HepG2 (cell line): ENCODE measurements at regions not wholly inside any gene's neighbourhood (a gene's known extent, or its start where the extent isn't known, plus 50 kb on each side); places are given as distances from the start of the nearest gene placed in this dataset.
A peak's percentile ranks its signal among the peaks of the same experiment; 100 is the strongest.

Experiments
- ATAC-seq: fragments of 200-7000 bp; cut with Tn5 transposase; 3 replicates; pipeline ENCODE4 v1.9.1; 2020; ENCODE audit warnings: mild to moderate bottlenecking, moderate library complexity
- BruUV-seq: library from RNA; stranded (reverse); fragments of 400-500 nt; replicated peaks from 2 replicates; lab custom pipeline; 2021; lab: Mats Ljungman, UMichigan
- CTCF ChIA-PET: fragments of 300-600 bp; formaldehyde crosslinking; extraction: SDS; loops from one replicate; lab custom pipeline; 2021; ENCODE audit warnings: low total read pairs, inconsistent platforms, low intra/inter-chr PET ratio; lab: Yijun Ruan, JAX
- POLR2A ChIA-PET: fragments of 350-600 bp; sonication (Branson Sonifier 250); formaldehyde crosslinking; loops from one replicate; lab custom pipeline; 2020; ENCODE audit warnings: antibody characterized with exemption, inconsistent platforms; lab: Yijun Ruan, JAX
- DNase-seq: peaks from one replicate; pipeline ENCODE4 v3.0.0-alpha.2; 2015; ENCODE audit warnings: low spot score
- FAIRE-seq: peaks from 3 replicates; lab custom pipeline; 2011; peaks lifted over from hg19 to GRCh38; lab: Jason Lieb, UNC
- H2AFZ ChIP-seq: one replicate; pipeline ENCODE4 v1.6.1; 2011; ENCODE audit warnings: low read length, inconsistent platforms
- H3K27ac ChIP-seq: fragments of 300-600 bp; 3 replicates; pipeline ENCODE4 v1.8.0; 2011; ENCODE audit warnings: mixed run types, mild to moderate bottlenecking, mixed read lengths, low read length, inconsistent platforms; ENCODE audit not compliant: insufficient read depth; ENCODE audit errors: extremely low read length
- H3K27me3 ChIP-seq, 2 experiments: fragments of 200-600 bp in 1 of 2; 2 replicates in 1 of 2; 3 replicates in 1 of 2; pipeline versions ENCODE4 v1.6.0 to v1.8.0; 2011; ENCODE audit warnings: low read length in 2 of 2, mild to moderate bottlenecking in 2 of 2, moderate library complexity in 2 of 2, inconsistent platforms in 1 of 2; ENCODE audit not compliant: insufficient read depth in 2 of 2, control insufficient read depth in 1 of 2
- H3K36me3 ChIP-seq, 2 experiments: fragments of 200-600 bp in 1 of 2; replicated peaks in 1 of 2; 2 replicates in 1 of 2; 3 replicates in 1 of 2; pipeline versions ENCODE4 v1.5.1 to v1.8.0; 2011; ENCODE audit warnings: low read length in 2 of 2, inconsistent platforms in 1 of 2; ENCODE audit not compliant: insufficient read depth in 2 of 2, control insufficient read depth in 1 of 2
- H3K4me1 ChIP-seq: 2 replicates; pipeline ENCODE4 v1.5.1; 2012; ENCODE audit warnings: low read length, inconsistent platforms; ENCODE audit not compliant: insufficient read depth
- H3K4me2 ChIP-seq: 2 replicates; pipeline ENCODE4 v1.6.0; 2011; ENCODE audit warnings: low read depth, low read length, inconsistent platforms
- H3K4me3 ChIP-seq, 3 experiments: fragments of 200-600 bp in 1 of 3; sonication (generic), shearing (Covaris generic) in 1 of 3; replicated peaks in 1 of 3; 2 replicates each; pipeline ENCODE4 v1.5.1; 2011 to 2016; ENCODE audit warnings: low read length in 3 of 3, inconsistent platforms in 2 of 3, low read depth in 2 of 3, mild to moderate bottlenecking in 2 of 3, control low read depth in 1 of 3, mixed read lengths in 1 of 3; ENCODE audit not compliant: insufficient read depth in 1 of 3
- H3K79me2 ChIP-seq: one replicate; pipeline ENCODE4 v1.6.1; 2011; ENCODE audit warnings: low read length, inconsistent platforms; ENCODE audit not compliant: insufficient read depth
- H3K9ac ChIP-seq: 2 replicates; pipeline ENCODE4 v1.6.0; 2011; ENCODE audit warnings: mild to moderate bottlenecking, low read depth, low read length, inconsistent platforms; ENCODE audit not compliant: insufficient read depth
- H3K9me3 ChIP-seq: 2 replicates; pipeline ENCODE4 v1.5.1; 2012; ENCODE audit warnings: mild to moderate bottlenecking, low read length
- H4K20me1 ChIP-seq: 2 replicates; pipeline ENCODE4 v1.6.0; 2011; ENCODE audit warnings: inconsistent platforms, mild to moderate bottlenecking, low read length, moderate library complexity; ENCODE audit not compliant: insufficient read depth
- GFI1 ChIP-seq: sonication (generic); formaldehyde crosslinking; IDR thresholded peaks from 2 replicates; pipeline ENCODE4 v1.5.0; 2020; ENCODE audit warnings: missing genetic modification reagents, mild to moderate bottlenecking, borderline replicate concordance
- HDAC1 ChIP-seq: sonication (generic); formaldehyde crosslinking; IDR thresholded peaks from 2 replicates; pipeline ENCODE4 v1.5.1; 2020; ENCODE audit warnings: mild to moderate bottlenecking, missing genetic modification reagents
- HNRNPLL ChIP-seq: fragments of 200-400 bp; formaldehyde crosslinking; IDR thresholded peaks from 2 replicates; pipeline ENCODE4 v1.6.1; 2017; ENCODE audit warnings: mild to moderate bottlenecking, low read depth, low read length; ENCODE audit not compliant: poor library complexity, severe bottlenecking
- KLF11 ChIP-seq: IDR thresholded peaks from 2 replicates; pipeline ENCODE4 v1.6.1; 2016; ENCODE audit warnings: missing compliant biosample characterization
- NFATC3 ChIP-seq: sonication (generic); formaldehyde crosslinking; IDR thresholded peaks from 2 replicates; pipeline ENCODE4 v1.5.1; 2020; ENCODE audit warnings: mild to moderate bottlenecking, missing genetic modification reagents
- NFKB2 ChIP-seq: sonication (generic); formaldehyde crosslinking; IDR thresholded peaks from 2 replicates; pipeline ENCODE4 v1.4.0; 2020; ENCODE audit warnings: missing genetic modification reagents, borderline replicate concordance
- RARA ChIP-seq: IDR thresholded peaks from 2 replicates; pipeline ENCODE4 v1.6.1; 2016; ENCODE audit warnings: missing genetic modification reagents, missing compliant biosample characterization
- SIN3B ChIP-seq: fragments of 150-350 bp; IDR thresholded peaks from 2 replicates; pipeline ENCODE4 v1.6.1; 2014; ENCODE audit warnings: low read length
- SRSF9 ChIP-seq: fragments of 200-400 bp; formaldehyde crosslinking; IDR thresholded peaks from 2 replicates; pipeline ENCODE4 v1.6.1; 2018; ENCODE audit warnings: borderline replicate concordance, mild to moderate bottlenecking, low read depth, low read length; ENCODE audit not compliant: insufficient read depth, poor library complexity, severe bottlenecking
- WGBS: methylation state at CpG from one replicate; pipeline ENCODE4 v1.1.6; 2017; ENCODE audit warnings: low lambda C conversion rate; 5-methylcytosine and 5-hydroxymethylcytosine counted together
- in situ Hi-C: cut with HindIII; loops from 2 replicates; pipeline ENCODE4 v1.10.0; 2017; ENCODE audit warnings: low pct_unique_long_range_greater_than_20kb; ENCODE audit not compliant: extremely low pct_ligation_motif_present
- intact Hi-C: fragments of 100-400 bp; cut with micrococcal nuclease; formaldehyde crosslinking; loops from one replicate; pipeline ENCODE4 v1.10.0; 2022; ENCODE audit not compliant: unreplicated experiment
- TF ChIP-seq, protein P1 (sequence below): sonication (generic); formaldehyde crosslinking; IDR thresholded peaks from 2 replicates; pipeline ENCODE4 v1.5.0; 2020; ENCODE audit warnings: mild to moderate bottlenecking, missing genetic modification reagents, borderline replicate concordance
- TF ChIP-seq, protein P2 (sequence below): sonication (generic); formaldehyde crosslinking; IDR thresholded peaks from 2 replicates; pipeline ENCODE4 v1.9.0; 2022; ENCODE audit warnings: low read depth, missing genetic modification reagents

DNA sequence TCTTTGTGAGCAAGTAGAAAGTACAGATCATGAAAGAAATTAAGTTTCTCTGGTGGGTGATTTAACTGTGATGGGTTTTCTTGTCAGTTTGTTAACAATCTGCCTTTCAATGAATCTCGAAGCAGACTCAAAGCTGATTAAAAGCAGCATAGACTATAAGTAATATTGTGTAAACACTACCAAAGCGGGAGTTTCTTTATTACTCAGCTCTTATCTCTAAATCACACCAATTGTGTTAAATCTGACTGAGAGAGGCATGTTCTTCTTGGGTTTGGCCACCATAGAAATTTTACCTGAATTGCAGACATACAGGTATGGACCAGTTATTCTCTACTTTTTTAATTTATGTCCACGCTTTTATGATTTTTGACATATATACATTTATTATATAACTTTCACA is 65.2 kb downstream of the DKK1 start:
- no TSS peak for BruUV-seq
- no peak overlapping the region for H2AFZ ChIP-seq
- H4K20me1 ChIP-seq: no peaks in the 10 kb centered on the region
- TF ChIP-seq GFI1 (CRISPR knock-in tag) (0 out of 2 replicates have a peak, but pooled peaks have one; percentile 23), RARA (CRISPR knock-in tag) (no peak)
- no peak overlapping the region for H3K4me3 ChIP-seq
- in situ Hi-C loops: no loop called here
- intact Hi-C loops: loop anchor here (5.0 kb wide), 2 partner anchors 68 to 108 kb away; no protein-coding TSS in a partner anchor
- no peak for FAIRE-seq
- DNase-seq: no peak
- H3K9ac ChIP-seq: no peak overlapping the region
- H3K9me3 ChIP-seq: no peaks in the 10 kb centered on the region
- POLR2A ChIA-PET: no interaction called here
- no peak for ATAC-seq
- CTCF ChIA-PET: no interaction called here
- WGBS: 71% methylated on average over 3 of the region's 3 CpGs
- H3K4me1 ChIP-seq: peaks cover 59% of the 10 kb centered on the region
- 0 out of 2 replicates have a peak overlapping the region, but pooled peaks have one; percentile 4 for H3K4me2 ChIP-seq
- H3K27ac ChIP-seq: peak overlapping the region; percentile 9
- H3K79me2 ChIP-seq: no peaks in the 10 kb centered on the region
- no peaks in the 10 kb centered on the region for H3K27me3 ChIP-seq
- H3K36me3 ChIP-seq: no peaks in the 10 kb centered on the region

DNA sequence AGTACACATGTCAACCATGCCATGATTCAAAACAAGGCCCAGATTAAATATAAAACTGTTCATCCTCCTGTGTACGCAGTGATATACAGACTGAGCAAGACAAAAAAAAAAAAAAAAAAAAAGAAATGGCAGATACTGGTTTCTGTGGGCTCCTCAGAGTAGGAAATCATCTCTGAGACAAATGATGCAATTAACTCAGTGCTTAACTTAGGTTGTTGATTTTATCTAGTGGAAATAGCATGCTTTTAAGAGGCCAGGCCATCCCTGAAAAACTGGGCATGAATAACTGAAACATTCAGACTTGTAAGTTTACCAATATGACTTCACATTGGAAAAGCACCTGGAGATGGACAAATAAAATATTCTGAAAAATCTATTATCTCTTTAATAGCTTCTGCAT is 69.0 kb downstream of the DKK1 start:
- H3K36me3 ChIP-seq: no peaks in the 10 kb centered on the region
- ATAC-seq (no peak), FAIRE-seq (no peak), DNase-seq (no peak)
- no peaks in the 10 kb centered on the region for H3K9me3 ChIP-seq
- H3K27me3 ChIP-seq: no peaks in the 10 kb centered on the region
- in situ Hi-C loops (no loop called here), intact Hi-C loops (no loop called here)
- 70% methylated on average over 1 of the region's 1 CpG for WGBS
- no peak overlapping the region for H3K4me3 ChIP-seq
- POLR2A ChIA-PET: interaction anchor here (1.0 kb wide), 1 partner anchor 18 kb away, joined by 3 read pairs; no protein-coding TSS in a partner anchor
- peaks cover 22% of the 10 kb centered on the region for H3K4me1 ChIP-seq
- H3K9ac ChIP-seq: no peak overlapping the region
- H3K79me2 ChIP-seq: no peaks in the 10 kb centered on the region
- H2AFZ ChIP-seq: no peak overlapping the region
- H3K4me2 ChIP-seq: no peak overlapping the region
- no peaks in the 10 kb centered on the region for H4K20me1 ChIP-seq
- no peak overlapping the region for H3K27ac ChIP-seq
- no TSS peak for BruUV-seq
- CTCF ChIA-PET: no interaction called here
- TF ChIP-seq HDAC1 (CRISPR knock-in tag): no peak
- TF ChIP-seq SIN3B: no peak
- TF ChIP-seq NFKB2 (CRISPR knock-in tag): no peak
- TF ChIP-seq SRSF9: no peak
- no peak for TF ChIP-seq NFATC3 (CRISPR knock-in tag)
- TF ChIP-seq, protein P1, sequence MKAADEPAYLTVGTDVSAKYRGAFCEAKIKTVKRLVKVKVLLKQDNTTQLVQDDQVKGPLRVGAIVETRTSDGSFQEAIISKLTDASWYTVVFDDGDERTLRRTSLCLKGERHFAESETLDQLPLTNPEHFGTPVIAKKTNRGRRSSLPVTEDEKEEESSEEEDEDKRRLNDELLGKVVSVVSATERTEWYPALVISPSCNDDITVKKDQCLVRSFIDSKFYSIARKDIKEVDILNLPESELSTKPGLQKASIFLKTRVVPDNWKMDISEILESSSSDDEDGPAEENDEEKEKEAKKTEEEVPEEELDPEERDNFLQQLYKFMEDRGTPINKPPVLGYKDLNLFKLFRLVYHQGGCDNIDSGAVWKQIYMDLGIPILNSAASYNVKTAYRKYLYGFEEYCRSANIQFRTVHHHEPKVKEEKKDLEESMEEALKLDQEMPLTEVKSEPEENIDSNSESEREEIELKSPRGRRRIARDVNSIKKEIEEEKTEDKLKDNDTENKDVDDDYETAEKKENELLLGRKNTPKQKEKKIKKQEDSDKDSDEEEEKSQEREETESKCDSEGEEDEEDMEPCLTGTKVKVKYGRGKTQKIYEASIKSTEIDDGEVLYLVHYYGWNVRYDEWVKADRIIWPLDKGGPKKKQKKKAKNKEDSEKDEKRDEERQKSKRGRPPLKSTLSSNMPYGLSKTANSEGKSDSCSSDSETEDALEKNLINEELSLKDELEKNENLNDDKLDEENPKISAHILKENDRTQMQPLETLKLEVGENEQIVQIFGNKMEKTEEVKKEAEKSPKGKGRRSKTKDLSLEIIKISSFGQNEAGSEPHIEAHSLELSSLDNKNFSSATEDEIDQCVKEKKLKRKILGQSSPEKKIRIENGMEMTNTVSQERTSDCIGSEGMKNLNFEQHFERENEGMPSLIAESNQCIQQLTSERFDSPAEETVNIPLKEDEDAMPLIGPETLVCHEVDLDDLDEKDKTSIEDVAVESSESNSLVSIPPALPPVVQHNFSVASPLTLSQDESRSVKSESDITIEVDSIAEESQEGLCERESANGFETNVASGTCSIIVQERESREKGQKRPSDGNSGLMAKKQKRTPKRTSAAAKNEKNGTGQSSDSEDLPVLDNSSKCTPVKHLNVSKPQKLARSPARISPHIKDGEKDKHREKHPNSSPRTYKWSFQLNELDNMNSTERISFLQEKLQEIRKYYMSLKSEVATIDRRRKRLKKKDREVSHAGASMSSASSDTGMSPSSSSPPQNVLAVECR (CRISPR knock-in tag): no peak
- no peak for TF ChIP-seq HNRNPLL
- TF ChIP-seq KLF11 (CRISPR knock-in tag): no peak
- TF ChIP-seq, protein P2, sequence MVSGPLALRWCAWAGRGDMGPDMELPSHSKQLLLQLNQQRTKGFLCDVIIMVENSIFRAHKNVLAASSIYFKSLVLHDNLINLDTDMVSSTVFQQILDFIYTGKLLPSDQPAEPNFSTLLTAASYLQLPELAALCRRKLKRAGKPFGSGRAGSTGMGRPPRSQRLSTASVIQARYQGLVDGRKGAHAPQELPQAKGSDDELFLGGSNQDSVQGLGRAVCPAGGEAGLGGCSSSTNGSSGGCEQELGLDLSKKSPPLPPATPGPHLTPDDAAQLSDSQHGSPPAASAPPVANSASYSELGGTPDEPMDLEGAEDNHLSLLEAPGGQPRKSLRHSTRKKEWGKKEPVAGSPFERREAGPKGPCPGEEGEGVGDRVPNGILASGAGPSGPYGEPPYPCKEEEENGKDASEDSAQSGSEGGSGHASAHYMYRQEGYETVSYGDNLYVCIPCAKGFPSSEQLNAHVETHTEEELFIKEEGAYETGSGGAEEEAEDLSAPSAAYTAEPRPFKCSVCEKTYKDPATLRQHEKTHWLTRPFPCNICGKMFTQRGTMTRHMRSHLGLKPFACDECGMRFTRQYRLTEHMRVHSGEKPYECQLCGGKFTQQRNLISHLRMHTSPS: no peak
